Fibroblast of villous mesenchyme (primary cell): ENCODE measurements at regions not wholly inside any gene's neighbourhood (a gene's known extent, or its start where the extent isn't known, plus 50 kb on each side); places are given as distances from the start of the nearest gene placed in this dataset.

Experiments
- DNase-seq: peaks from one replicate; pipeline ENCODE4 v3.0.0-alpha.2; 2010; ENCODE audit warnings: low read depth
- H3K4me3 ChIP-seq: 2 replicates; pipeline ENCODE4 v1.5.1; 2011; ENCODE audit warnings: low read depth, mild to moderate bottlenecking, low read length
- CTCF ChIP-seq: IDR thresholded peaks from 2 replicates; pipeline ENCODE4 v1.5.1; 2012; ENCODE audit warnings: low read depth, mild to moderate bottlenecking, low read length; ENCODE audit not compliant: insufficient read depth

GRCh38 chr4:81355136-81355535 is 116.6 kb downstream of the RASGEF1B start:
- no peak for TF ChIP-seq CTCF
- no peak for DNase-seq
- no peak overlapping the region for H3K4me3 ChIP-seq

- DNase-seq, result no peak
- no peak for TF ChIP-seq CTCF
- no peak overlapping the region for H3K4me3 ChIP-seq
Observed at GRCh38 chr4:81353861-81354260, 117.8 kb downstream of the RASGEF1B start.

- TF ChIP-seq CTCF, result no peak
- DNase-seq, result peak; percentile 15
- H3K4me3 ChIP-seq, result no peak overlapping the region
Observed at GRCh38 chr4:81352446-81352835, 119.3 kb downstream of the RASGEF1B start.

GRCh38 chr4:81351654-81352445 is 119.9 kb downstream of the RASGEF1B start:
- DNase-seq, result peak; percentile 72
- peak; percentile 96 for TF ChIP-seq CTCF
- H3K4me3 ChIP-seq, result no peak overlapping the region

GRCh38 chr4:81350040-81350439 is 121.7 kb downstream of the RASGEF1B start:
- no peak overlapping the region for H3K4me3 ChIP-seq
- no peak for DNase-seq
- TF ChIP-seq CTCF, result no peak

- H3K4me3 ChIP-seq, result no peak overlapping the region
- no peak for TF ChIP-seq CTCF
- DNase-seq, result no peak
Observed at GRCh38 chr4:81348778-81349094, 123.0 kb downstream of the RASGEF1B start.
